ENCODE measurements at regions not wholly inside any gene's neighbourhood (a gene's known extent, or its start where the extent isn't known, plus 50 kb on each side); places are given as distances from the start of the nearest gene placed in this dataset.

DNA sequence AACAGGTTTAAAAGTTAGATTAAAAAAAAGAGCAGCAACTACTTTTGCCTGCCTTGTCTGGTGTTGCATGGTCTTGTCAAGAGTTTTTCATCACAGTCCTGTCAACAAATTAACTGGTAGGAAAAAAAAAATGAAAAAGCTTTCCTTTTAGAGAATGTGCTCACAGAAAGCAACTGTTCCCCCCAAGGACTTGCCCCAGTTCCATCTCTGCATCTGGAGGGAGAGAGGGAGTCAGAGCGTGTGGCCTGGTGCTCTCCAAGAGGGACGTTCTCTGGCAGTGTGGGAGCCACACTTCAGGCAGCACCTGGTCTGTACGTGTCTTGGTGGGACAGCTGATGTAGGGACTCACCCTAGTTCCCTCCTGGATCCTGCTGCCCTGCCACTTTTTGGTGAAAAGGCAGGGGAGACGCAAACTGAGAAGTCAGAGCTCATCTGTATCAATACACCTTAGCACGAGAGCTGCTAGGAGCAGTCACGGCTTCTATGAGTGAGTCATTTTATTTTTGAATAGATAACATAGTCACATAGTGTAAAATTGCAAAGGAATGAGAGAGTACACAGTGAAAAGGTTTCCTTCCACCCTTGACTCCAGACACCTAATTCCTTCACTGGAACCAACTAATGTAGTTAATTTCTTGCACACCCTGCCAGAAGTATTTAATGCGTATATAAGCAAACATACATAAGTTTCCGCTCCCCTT, 172.5 kb upstream of the MGAT5 start:
- POLR2A ChIA-PET, result no interaction called here
- no peak for TF ChIP-seq FOXM1 (IDR thresholded peaks at IDR 0.05; ENCODE audit: borderline replicate concordance)
- TF ChIP-seq HDGF (IDR thresholded peaks at IDR 0.05; ENCODE audit: borderline replicate concordance), result no peak
- no peak for TF ChIP-seq ARNT (IDR thresholded peaks at IDR 0.05)
- TF ChIP-seq ZNF384 (IDR thresholded peaks at IDR 0.05), result no peak
- TF ChIP-seq, protein P1, sequence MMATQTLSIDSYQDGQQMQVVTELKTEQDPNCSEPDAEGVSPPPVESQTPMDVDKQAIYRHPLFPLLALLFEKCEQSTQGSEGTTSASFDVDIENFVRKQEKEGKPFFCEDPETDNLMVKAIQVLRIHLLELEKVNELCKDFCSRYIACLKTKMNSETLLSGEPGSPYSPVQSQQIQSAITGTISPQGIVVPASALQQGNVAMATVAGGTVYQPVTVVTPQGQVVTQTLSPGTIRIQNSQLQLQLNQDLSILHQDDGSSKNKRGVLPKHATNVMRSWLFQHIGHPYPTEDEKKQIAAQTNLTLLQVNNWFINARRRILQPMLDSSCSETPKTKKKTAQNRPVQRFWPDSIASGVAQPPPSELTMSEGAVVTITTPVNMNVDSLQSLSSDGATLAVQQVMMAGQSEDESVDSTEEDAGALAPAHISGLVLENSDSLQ (IDR thresholded peaks at IDR 0.05), result no peak
- TF ChIP-seq SP1 (IDR thresholded peaks at IDR 0.05), result no peak
- no peak for TF ChIP-seq CTBP1 (IDR thresholded peaks at IDR 0.05; ENCODE audit: borderline replicate concordance)
- TF ChIP-seq SUZ12 (IDR thresholded peaks at IDR 0.05), result no peak
- TF ChIP-seq TARDBP (IDR thresholded peaks at IDR 0.05), result no peak
- no peak for TF ChIP-seq LEF1 (IDR thresholded peaks at IDR 0.05; ENCODE audit: borderline replicate concordance)
- TF ChIP-seq L3MBTL2 (conservative IDR thresholded peaks at IDR 0.05), result no peak
- TF ChIP-seq ELF4 (IDR thresholded peaks at IDR 0.05), result no peak
- no peak for TF ChIP-seq NFRKB (IDR thresholded peaks at IDR 0.05)
- no peak for TF ChIP-seq FOXA1 (IDR thresholded peaks at IDR 0.05)
- no peak for TF ChIP-seq FOXK2 (IDR thresholded peaks at IDR 0.05)
- CTCF ChIA-PET, result no interaction called here

DNA sequence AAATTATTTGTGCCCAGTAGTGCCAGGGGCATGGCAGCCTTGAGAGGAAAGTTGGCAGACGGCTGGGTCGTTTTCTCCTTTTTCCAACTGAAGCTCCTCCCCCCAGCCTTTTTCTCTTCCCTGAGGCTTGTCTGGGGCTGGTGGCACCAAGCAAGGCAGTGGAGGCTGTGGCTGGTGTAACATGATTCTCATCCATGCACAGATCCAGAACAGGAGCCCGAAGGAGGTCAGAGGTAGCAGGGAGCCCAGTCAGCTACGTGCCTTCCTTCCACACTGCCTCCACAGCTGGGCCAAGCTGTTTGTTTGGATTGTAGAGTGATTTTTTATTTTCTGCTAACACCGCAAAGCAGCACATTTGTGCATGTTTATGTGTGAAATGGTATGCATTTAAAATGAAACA, 170.3 kb upstream of the MGAT5 start:
- CTCF ChIA-PET, result no interaction called here
- no peak for TF ChIP-seq FOXK2 (IDR thresholded peaks at IDR 0.05)
- POLR2A ChIA-PET, result no interaction called here
- DNase-seq (ENCODE audit: extremely low spot score), result no peak

More for the DNA sequence above, 172.5 kb upstream of the MGAT5 start:
- no peak for DNase-seq (ENCODE audit: extremely low spot score)

DNA sequence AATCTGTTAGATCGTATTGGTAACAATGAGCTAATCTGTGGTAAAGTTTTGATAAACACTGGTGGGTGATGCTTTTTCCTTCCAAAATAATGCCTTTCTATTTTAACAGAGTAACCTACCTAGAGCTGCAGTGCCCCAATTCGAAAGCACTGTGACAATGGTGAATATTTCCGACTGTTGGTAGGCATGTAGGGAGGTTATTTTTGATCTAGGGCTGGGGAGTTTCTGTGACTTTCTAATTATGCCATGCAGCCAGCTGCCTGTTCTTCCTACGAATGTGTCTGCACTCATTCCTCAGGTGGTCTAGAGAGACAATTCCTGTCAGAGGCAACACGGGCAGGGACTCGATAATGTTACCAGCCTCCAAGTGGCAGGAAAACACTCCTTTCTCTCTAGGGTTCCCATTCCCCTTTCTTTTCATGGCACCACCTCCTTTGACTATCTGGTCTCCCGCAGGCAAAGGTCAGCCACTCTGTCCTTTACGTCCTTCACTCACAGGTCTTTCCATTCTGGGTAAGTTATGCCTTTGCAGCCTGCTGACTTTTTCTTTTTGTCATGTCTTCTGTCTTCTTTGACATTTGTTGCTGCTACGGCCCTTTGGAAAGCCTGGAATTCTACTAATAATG, 167.2 kb upstream of the MGAT5 start:
- CTCF ChIA-PET, result no interaction called here
- no peak for TF ChIP-seq ZNF384 (IDR thresholded peaks at IDR 0.05)
- no peak for TF ChIP-seq FOXM1 (IDR thresholded peaks at IDR 0.05; ENCODE audit: borderline replicate concordance)
- TF ChIP-seq FOXA1 (IDR thresholded peaks at IDR 0.05), result no peak
- TF ChIP-seq SUZ12 (IDR thresholded peaks at IDR 0.05), result no peak
- TF ChIP-seq SP1 (IDR thresholded peaks at IDR 0.05), result no peak
- TF ChIP-seq BHLHE40 (IDR thresholded peaks at IDR 0.05; ENCODE audit: borderline replicate concordance), result no peak
- no peak for TF ChIP-seq NFRKB (IDR thresholded peaks at IDR 0.05)
- TF ChIP-seq TARDBP (IDR thresholded peaks at IDR 0.05), result no peak
- TF ChIP-seq L3MBTL2 (conservative IDR thresholded peaks at IDR 0.05), result no peak
- TF ChIP-seq, protein P1 (IDR thresholded peaks at IDR 0.05), result no peak
- TF ChIP-seq HDGF (IDR thresholded peaks at IDR 0.05; ENCODE audit: borderline replicate concordance), result no peak
- no peak for TF ChIP-seq CTBP1 (IDR thresholded peaks at IDR 0.05; ENCODE audit: borderline replicate concordance)
- no peak for TF ChIP-seq FOXK2 (IDR thresholded peaks at IDR 0.05)
- DNase-seq (ENCODE audit: extremely low spot score), result no peak
- POLR2A ChIA-PET, result no interaction called here

DNA sequence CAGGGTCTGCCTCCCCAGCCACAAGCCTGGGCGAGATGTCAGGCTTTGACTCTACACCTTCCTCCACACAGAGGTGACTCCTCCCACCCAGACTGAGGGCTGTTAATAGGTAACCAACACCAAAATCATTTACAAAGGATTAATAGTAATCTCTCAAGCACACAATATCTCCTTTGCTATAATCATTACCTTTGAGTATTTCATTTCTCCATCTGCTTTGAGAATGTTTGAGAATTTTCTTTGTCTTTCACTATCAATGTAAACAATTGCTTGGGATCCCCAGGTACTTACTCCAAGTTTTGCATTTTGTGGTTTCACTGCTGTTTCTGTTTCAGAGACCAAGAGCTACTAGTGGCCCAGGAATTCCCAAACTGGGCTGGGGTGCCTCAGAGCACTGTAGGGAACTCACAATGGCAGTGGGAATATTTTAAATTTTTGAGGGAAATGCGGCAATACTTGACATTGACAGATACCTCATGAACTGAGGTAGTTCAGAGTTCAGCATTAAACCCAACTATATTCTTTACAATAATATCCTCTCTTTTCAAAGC, 166.4 kb upstream of the MGAT5 start:
- TF ChIP-seq, protein P1 (IDR thresholded peaks at IDR 0.05), result no peak
- TF ChIP-seq CTBP1 (IDR thresholded peaks at IDR 0.05; ENCODE audit: borderline replicate concordance) (no peak), NFRKB (IDR thresholded peaks at IDR 0.05) (no peak), FOXM1 (IDR thresholded peaks at IDR 0.05; ENCODE audit: borderline replicate concordance) (no peak), SP1 (IDR thresholded peaks at IDR 0.05) (no peak), L3MBTL2 (conservative IDR thresholded peaks at IDR 0.05) (no peak), ZNF384 (IDR thresholded peaks at IDR 0.05) (no peak), SUZ12 (IDR thresholded peaks at IDR 0.05) (no peak), FOXK2 (IDR thresholded peaks at IDR 0.05) (no peak), TARDBP (IDR thresholded peaks at IDR 0.05) (no peak), BHLHE40 (IDR thresholded peaks at IDR 0.05; ENCODE audit: borderline replicate concordance) (no peak), FOXA1 (IDR thresholded peaks at IDR 0.05) (no peak)
- no peak for DNase-seq (ENCODE audit: extremely low spot score)
- POLR2A ChIA-PET, result no interaction called here
- CTCF ChIA-PET, result no interaction called here

DNA sequence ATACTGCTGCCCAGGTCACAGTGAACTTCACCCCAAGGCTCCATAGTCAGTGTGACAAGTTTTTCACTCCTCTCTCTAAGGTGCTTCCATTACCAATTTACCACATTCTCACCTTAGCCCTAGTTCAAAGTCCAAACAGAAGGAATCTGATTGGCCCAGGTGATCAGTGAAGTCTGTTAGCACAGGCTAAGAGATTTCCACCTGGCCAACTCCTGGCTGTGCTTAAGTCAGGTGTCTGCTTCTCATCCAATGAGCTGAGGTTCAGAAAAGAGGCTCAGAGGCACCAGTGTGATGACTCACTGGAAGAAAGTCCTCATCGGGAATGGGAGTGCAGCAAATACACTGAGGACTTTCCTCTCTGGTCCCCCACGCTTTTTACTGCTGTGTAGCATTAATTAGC, 164.4 kb upstream of the MGAT5 start:
- POLR2A ChIA-PET, result no interaction called here
- CTCF ChIA-PET, result no interaction called here
- TF ChIP-seq CTBP1 (IDR thresholded peaks at IDR 0.05; ENCODE audit: borderline replicate concordance) (no peak), L3MBTL2 (conservative IDR thresholded peaks at IDR 0.05) (no peak), BHLHE40 (IDR thresholded peaks at IDR 0.05; ENCODE audit: borderline replicate concordance) (no peak), LEF1 (IDR thresholded peaks at IDR 0.05; ENCODE audit: borderline replicate concordance) (no peak), ZNF384 (IDR thresholded peaks at IDR 0.05) (no peak), FOXA1 (IDR thresholded peaks at IDR 0.05) (no peak), HDGF (IDR thresholded peaks at IDR 0.05; ENCODE audit: borderline replicate concordance) (no peak), NFRKB (IDR thresholded peaks at IDR 0.05) (no peak), TARDBP (IDR thresholded peaks at IDR 0.05) (no peak), FOXM1 (IDR thresholded peaks at IDR 0.05; ENCODE audit: borderline replicate concordance) (no peak), ARNT (IDR thresholded peaks at IDR 0.05) (no peak), SUZ12 (IDR thresholded peaks at IDR 0.05) (no peak), SP1 (IDR thresholded peaks at IDR 0.05) (no peak), FOXK2 (IDR thresholded peaks at IDR 0.05) (no peak), ELF4 (IDR thresholded peaks at IDR 0.05) (no peak)
- TF ChIP-seq, protein P1 (IDR thresholded peaks at IDR 0.05), result no peak
- no peak for DNase-seq (ENCODE audit: extremely low spot score)
